Muscle layer of colon (tissue), 2 donors: ENCODE measurements at regions not wholly inside any gene's neighbourhood (a gene's known extent, or its start where the extent isn't known, plus 50 kb on each side); places are given as distances from the start of the nearest gene placed in this dataset.
"Not testable (repeated sequence)": the region's sequence is repeated elsewhere in the genome, so short reads cannot be mapped to it uniquely, and the experiment has no call there.

Source experiments
- H3K27ac ChIP-seq: one replicate; pipeline ENCODE4 v1.7.0; 2013; ENCODE audit warnings: low read depth, mild to moderate bottlenecking, low read length, moderate library complexity
- H3K27me3 ChIP-seq, 2 donors: one replicate each; pipeline ENCODE4 v1.7.0; 2013; ENCODE audit warnings: low read length in 2 of 2, mild to moderate bottlenecking in 2 of 2; ENCODE audit not compliant: insufficient read depth in 2 of 2, control insufficient read depth in 1 of 2
- H3K36me3 ChIP-seq: one replicate; pipeline ENCODE4 v1.7.0; 2013; ENCODE audit warnings: mild to moderate bottlenecking, low read length; ENCODE audit not compliant: insufficient read depth
- H3K4me1 ChIP-seq: one replicate; pipeline ENCODE4 v1.7.0; 2013; ENCODE audit warnings: mild to moderate bottlenecking, low read length; ENCODE audit not compliant: insufficient read depth
- H3K4me3 ChIP-seq, 2 donors: one replicate each; pipeline ENCODE4 v1.7.0; 2013; ENCODE audit warnings: low read length in 2 of 2, low read depth in 1 of 2, mild to moderate bottlenecking in 1 of 2, moderate library complexity in 1 of 2
- H3K9ac ChIP-seq: one replicate; pipeline ENCODE4 v1.7.0; 2013; ENCODE audit warnings: low read length
- H3K9me3 ChIP-seq: one replicate; pipeline ENCODE4 v1.7.0; 2013; ENCODE audit warnings: mild to moderate bottlenecking, low read length
- donor health status: abdominal sarcoma.
- donor health status: Adenocarcinoma of cecum.

GRCh38 chr15:26115229-26115943 is 252.3 kb upstream of the ATP10A start:
- Histone ChIP-seq H3K27ac (no peak overlapping the region), H3K9me3 (no peaks in the 10 kb centered on the region), H3K4me1 (no peaks in the 10 kb centered on the region), H3K36me3 (no peaks in the 10 kb centered on the region), H3K27me3 (no peaks in the 10 kb centered on the region), H3K4me3 (no peak overlapping the region), H3K9ac (no peak overlapping the region)

- not testable (repeated sequence) for H3K27me3 ChIP-seq, H3K27ac ChIP-seq, H3K9me3 ChIP-seq, H3K4me3 ChIP-seq, H3K4me1 ChIP-seq, H3K36me3 ChIP-seq, H3K9ac ChIP-seq
Measured at GRCh38 chr15:26114128-26114527, 251.0 kb upstream of the ATP10A start.

DNA sequence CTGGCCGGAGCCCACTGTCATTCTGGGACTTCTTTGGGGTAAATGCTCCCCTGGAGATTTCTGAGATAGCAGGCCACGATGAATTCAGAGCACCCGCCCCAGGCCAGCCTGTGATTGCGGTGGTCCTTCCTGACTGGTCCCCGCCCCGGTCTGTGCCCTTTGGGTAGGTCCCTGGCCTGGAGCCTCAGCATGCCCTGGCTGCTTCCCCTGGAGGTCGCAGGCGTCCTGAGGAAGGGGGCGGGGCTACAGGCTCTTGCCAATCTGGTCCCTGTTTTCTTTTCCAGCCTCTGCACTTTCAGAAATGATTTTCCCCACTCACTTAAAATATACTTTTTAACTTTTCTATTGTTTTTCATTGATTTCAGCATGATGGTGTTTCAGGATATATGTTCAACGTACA is 250.2 kb upstream of the ATP10A start:
- no peak overlapping the region for H3K9ac ChIP-seq
- no peak overlapping the region for H3K4me3 ChIP-seq
- H3K27me3 ChIP-seq, result no peaks in the 10 kb centered on the region
- H3K9me3 ChIP-seq, result no peaks in the 10 kb centered on the region
- H3K27ac ChIP-seq, result no peak overlapping the region
- no peaks in the 10 kb centered on the region for H3K4me1 ChIP-seq
- H3K36me3 ChIP-seq, result no peaks in the 10 kb centered on the region

GRCh38 chr15:26109203-26109602 is 246.1 kb upstream of the ATP10A start:
- no peak overlapping the region for H3K4me3 ChIP-seq
- no peaks in the 10 kb centered on the region for H3K36me3 ChIP-seq
- no peaks in the 10 kb centered on the region for H3K9me3 ChIP-seq
- H3K27me3 ChIP-seq, result no peaks in the 10 kb centered on the region
- no peak overlapping the region for H3K27ac ChIP-seq
- no peak overlapping the region for H3K9ac ChIP-seq
- H3K4me1 ChIP-seq, result no peaks in the 10 kb centered on the region

DNA sequence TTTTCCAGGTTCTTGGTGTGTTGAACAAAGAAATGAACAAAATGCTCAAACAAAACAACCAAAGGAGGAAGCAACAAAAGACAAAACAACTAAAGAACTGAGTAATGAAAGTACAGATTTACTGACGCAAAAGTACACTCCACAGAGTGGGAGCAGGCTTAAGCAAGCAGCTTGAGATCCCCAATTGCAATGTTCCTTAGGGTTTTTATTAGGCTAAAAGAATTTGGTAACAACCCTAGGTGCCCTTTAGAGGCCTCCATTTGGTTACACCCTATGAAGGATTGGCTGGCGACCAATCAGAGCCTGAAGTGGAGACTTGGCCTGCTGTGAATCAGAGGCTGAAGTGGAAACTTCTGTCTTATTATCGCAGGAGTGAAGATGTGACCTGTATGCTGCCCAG is 243.4 kb upstream of the ATP10A start:
- Histone ChIP-seq H3K4me3 (no peak overlapping the region), H3K9me3 (no peaks in the 10 kb centered on the region), H3K4me1 (peaks cover 5% of the 10 kb centered on the region), H3K27ac (no peak overlapping the region), H3K9ac (no peak overlapping the region), H3K36me3 (no peaks in the 10 kb centered on the region), H3K27me3 (no peaks in the 10 kb centered on the region)

DNA sequence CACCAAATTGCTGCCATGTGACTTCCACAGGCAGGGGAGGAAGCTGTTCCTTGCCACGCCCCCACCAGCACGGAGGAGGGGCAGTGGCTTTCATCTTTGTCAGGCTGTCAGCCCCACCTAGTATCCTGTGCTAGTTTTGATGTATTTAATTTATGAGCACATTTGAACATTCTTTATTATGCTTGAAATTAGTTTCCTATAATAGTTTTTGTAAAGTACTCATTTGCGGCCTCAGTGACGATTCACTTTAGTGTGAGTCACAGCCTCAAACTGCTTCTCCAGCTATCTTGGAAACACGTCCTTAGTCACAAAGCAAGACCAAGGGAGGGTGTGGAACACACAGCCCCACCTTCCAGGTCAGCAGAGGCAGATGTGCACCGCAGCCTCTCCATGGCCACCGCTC is 239.9 kb upstream of the ATP10A start:
- H3K4me1 ChIP-seq, result peaks cover 5% of the 10 kb centered on the region
- H3K27ac ChIP-seq, result no peak overlapping the region
- H3K36me3 ChIP-seq, result no peaks in the 10 kb centered on the region
- H3K4me3 ChIP-seq, result no peak overlapping the region
- no peaks in the 10 kb centered on the region for H3K27me3 ChIP-seq
- no peaks in the 10 kb centered on the region for H3K9me3 ChIP-seq
- H3K9ac ChIP-seq, result no peak overlapping the region

- Histone ChIP-seq H3K27me3 (no peaks in the 10 kb centered on the region), H3K27ac (no peak overlapping the region), H3K36me3 (no peaks in the 10 kb centered on the region), H3K4me3 (no peak overlapping the region), H3K4me1 (peaks cover 5% of the 10 kb centered on the region), H3K9me3 (no peaks in the 10 kb centered on the region), H3K9ac (no peak overlapping the region)
Measured at GRCh38 chr15:26102365-26102764, 239.2 kb upstream of the ATP10A start.

DNA sequence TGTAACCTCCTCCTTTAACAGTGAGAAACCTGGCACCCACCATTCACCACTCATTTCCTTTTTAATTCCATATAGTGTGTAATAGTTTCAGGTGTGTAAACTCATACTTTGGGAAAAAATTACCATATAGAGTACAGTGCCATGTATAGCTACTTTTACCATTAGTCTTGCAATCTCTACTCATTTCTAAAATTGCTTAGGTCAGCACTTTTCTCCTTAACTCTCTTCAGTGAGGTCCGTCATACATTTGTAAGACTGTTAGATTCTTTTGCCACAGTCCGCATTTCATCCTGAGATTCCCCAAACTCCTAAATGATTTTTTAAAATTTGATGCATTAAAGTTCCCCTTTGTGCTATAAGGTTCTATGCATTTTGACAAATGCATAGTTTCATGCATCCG is 238.3 kb upstream of the ATP10A start:
- Histone ChIP-seq H3K27me3 (no peaks in the 10 kb centered on the region), H3K4me1 (peaks cover 5% of the 10 kb centered on the region), H3K4me3 (no peak overlapping the region), H3K27ac (no peak overlapping the region), H3K36me3 (no peaks in the 10 kb centered on the region), H3K9ac (no peak overlapping the region), H3K9me3 (no peaks in the 10 kb centered on the region)

DNA sequence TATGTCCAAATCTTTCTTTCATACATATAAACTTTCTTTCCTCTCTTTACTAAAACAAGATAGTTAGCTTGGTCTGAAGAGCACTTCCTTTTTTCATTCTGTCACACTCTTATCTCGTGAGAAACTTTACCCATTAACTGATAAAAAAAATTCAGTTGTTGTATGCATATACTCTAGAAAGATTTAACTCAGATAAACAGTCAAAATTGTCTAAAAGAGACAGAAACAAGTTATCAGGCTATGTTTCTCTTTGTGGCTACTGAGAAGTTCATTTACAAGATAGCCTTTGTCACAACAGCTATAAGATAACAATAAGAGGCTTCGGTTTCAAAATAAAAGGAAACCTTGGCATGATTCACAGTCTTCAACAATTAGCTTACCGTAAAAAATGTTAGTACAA is 235.7 kb upstream of the ATP10A start:
- Histone ChIP-seq H3K27me3 (no peaks in the 10 kb centered on the region), H3K4me1 (peaks cover 5% of the 10 kb centered on the region), H3K27ac (no peak overlapping the region), H3K36me3 (no peaks in the 10 kb centered on the region), H3K4me3 (no peak overlapping the region), H3K9ac (no peak overlapping the region), H3K9me3 (no peaks in the 10 kb centered on the region)

- Histone ChIP-seq H3K9me3 (no peaks in the 10 kb centered on the region), H3K36me3 (no peaks in the 10 kb centered on the region), H3K27ac (no peak overlapping the region), H3K9ac (no peak overlapping the region), H3K4me1 (no peaks in the 10 kb centered on the region), H3K4me3 (no peak overlapping the region), H3K27me3 (no peaks in the 10 kb centered on the region)
Measured at GRCh38 chr15:26097216-26097615, 234.1 kb upstream of the ATP10A start.

- no peak overlapping the region for H3K4me3 ChIP-seq
- H3K27me3 ChIP-seq, result no peaks in the 10 kb centered on the region
- H3K27ac ChIP-seq, result no peak overlapping the region
- H3K9ac ChIP-seq, result no peak overlapping the region
- no peaks in the 10 kb centered on the region for H3K36me3 ChIP-seq
- no peaks in the 10 kb centered on the region for H3K4me1 ChIP-seq
- H3K9me3 ChIP-seq, result no peaks in the 10 kb centered on the region
Measured at GRCh38 chr15:26096581-26096980, 233.5 kb upstream of the ATP10A start.

DNA sequence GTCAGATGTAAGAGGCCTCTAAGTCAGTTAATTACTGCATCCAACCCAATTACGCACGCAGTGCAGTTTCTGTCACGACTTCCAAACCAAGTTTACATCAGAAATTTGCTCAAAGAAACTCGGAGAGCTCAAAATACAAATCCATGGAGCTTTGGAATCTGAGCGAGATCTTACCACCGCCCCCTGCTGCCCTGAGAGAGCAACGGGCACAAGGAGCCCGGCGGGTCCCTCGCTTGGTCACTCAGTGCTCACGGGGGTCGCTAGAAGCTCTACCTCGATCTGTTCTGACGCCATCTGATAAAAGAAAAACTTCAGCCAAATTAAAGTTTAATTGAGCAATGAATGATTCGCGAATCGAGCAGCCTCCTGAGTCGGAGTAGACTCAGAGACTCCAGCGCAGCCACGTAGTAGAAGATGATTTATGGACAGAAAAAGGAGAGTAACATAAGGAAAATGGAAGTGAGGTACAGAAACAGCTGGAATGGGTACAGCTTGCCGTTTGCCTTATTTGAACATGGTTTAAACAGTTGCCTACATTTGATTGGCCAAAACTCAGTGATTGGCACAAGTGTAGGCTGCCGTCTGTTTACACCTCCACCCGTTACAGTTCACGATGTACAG is 232.7 kb upstream of the ATP10A start:
- H3K4me3 ChIP-seq, result no peak overlapping the region
- no peaks in the 10 kb centered on the region for H3K36me3 ChIP-seq
- no peak overlapping the region for H3K27ac ChIP-seq
- no peaks in the 10 kb centered on the region for H3K27me3 ChIP-seq
- H3K9ac ChIP-seq, result no peak overlapping the region
- no peaks in the 10 kb centered on the region for H3K4me1 ChIP-seq
- H3K9me3 ChIP-seq, result no peaks in the 10 kb centered on the region
